Skeletal muscle satellite cell (primary cell): ENCODE measurements at regions not wholly inside any gene's neighbourhood (a gene's known extent, or its start where the extent isn't known, plus 50 kb on each side); places are given as distances from the start of the nearest gene placed in this dataset.
"Not testable (repeated sequence)": the region's sequence is repeated elsewhere in the genome, so short reads cannot be mapped to it uniquely, and the experiment has no call there.

Experiments
- H3K27me3 ChIP-seq: 2 replicates; pipeline ENCODE4 v1.7.0; 2013; ENCODE audit warnings: low read length; ENCODE audit not compliant: control insufficient read depth, insufficient read depth
- H3K36me3 ChIP-seq: 2 replicates; pipeline ENCODE4 v1.7.0; 2013; ENCODE audit warnings: mild to moderate bottlenecking, control low read depth, low read length; ENCODE audit not compliant: insufficient read depth
- H3K4me1 ChIP-seq: 2 replicates; pipeline ENCODE4 v1.7.0; 2013; ENCODE audit warnings: low read length; ENCODE audit not compliant: control insufficient read depth, insufficient read depth
- H3K4me2 ChIP-seq: 2 replicates; pipeline ENCODE4 v1.7.0; 2013; ENCODE audit warnings: mild to moderate bottlenecking, low read length
- H3K4me3 ChIP-seq: 2 replicates; pipeline ENCODE4 v1.7.0; 2013; ENCODE audit warnings: low read length
- H3K9ac ChIP-seq: 2 replicates; pipeline ENCODE4 v1.7.0; 2013; ENCODE audit warnings: mild to moderate bottlenecking, low read depth, low read length, moderate library complexity
- H3K9me3 ChIP-seq: replicated peaks from 2 replicates; pipeline ENCODE4 v1.7.0; 2013; ENCODE audit warnings: mild to moderate bottlenecking, control low read depth, low read length

GRCh38 chr11:103812680-103813079 lies 223.8 kb upstream of the DDI1 start:
- Histone ChIP-seq H3K9me3 (no peaks in the 10 kb centered on the region), H3K4me2 (no peak overlapping the region), H3K4me3 (no peak overlapping the region), H3K27me3 (no peaks in the 10 kb centered on the region), H3K4me1 (no peaks in the 10 kb centered on the region), H3K9ac (no peak overlapping the region), H3K36me3 (no peaks in the 10 kb centered on the region)

GRCh38 chr11:103820345-103820744 lies 216.1 kb upstream of the DDI1 start:
- H3K36me3 ChIP-seq, H3K4me2 ChIP-seq, H3K9me3 ChIP-seq, H3K4me1 ChIP-seq, H3K27me3 ChIP-seq, H3K4me3 ChIP-seq, H3K9ac ChIP-seq: not testable (repeated sequence)

GRCh38 chr11:103824116-103824515 lies 212.3 kb upstream of the DDI1 start:
- Histone ChIP-seq H3K4me3 (no peak overlapping the region), H3K9me3 (no peaks in the 10 kb centered on the region), H3K27me3 (no peaks in the 10 kb centered on the region), H3K4me2 (no peak overlapping the region), H3K36me3 (no peaks in the 10 kb centered on the region), H3K4me1 (no peaks in the 10 kb centered on the region), H3K9ac (no peak overlapping the region)

- Histone ChIP-seq H3K4me3 (no peak overlapping the region), H3K4me1 (no peaks in the 10 kb centered on the region), H3K36me3 (no peaks in the 10 kb centered on the region), H3K4me2 (no peak overlapping the region), H3K27me3 (no peaks in the 10 kb centered on the region), H3K9me3 (no peaks in the 10 kb centered on the region), H3K9ac (no peak overlapping the region)
Measured at GRCh38 chr11:103825469-103825868, 211.0 kb upstream of the DDI1 start.

- no peaks in the 10 kb centered on the region for H3K4me1 ChIP-seq
- H3K9ac ChIP-seq: no peak overlapping the region
- no peaks in the 10 kb centered on the region for H3K27me3 ChIP-seq
- H3K9me3 ChIP-seq: no peaks in the 10 kb centered on the region
- no peak overlapping the region for H3K4me2 ChIP-seq
- no peaks in the 10 kb centered on the region for H3K36me3 ChIP-seq
- no peak overlapping the region for H3K4me3 ChIP-seq
Measured at GRCh38 chr11:103826856-103827255, 209.6 kb upstream of the DDI1 start.

GRCh38 chr11:103829596-103829995 lies 206.8 kb upstream of the DDI1 start:
- H3K9ac ChIP-seq: no peak overlapping the region

GRCh38 chr11:103830205-103830604 lies 206.2 kb upstream of the DDI1 start:
- Histone ChIP-seq H3K36me3 (no peaks in the 10 kb centered on the region), H3K27me3 (no peaks in the 10 kb centered on the region), H3K4me3 (no peak overlapping the region), H3K9me3 (no peaks in the 10 kb centered on the region), H3K4me2 (no peak overlapping the region), H3K9ac (no peak overlapping the region), H3K4me1 (no peaks in the 10 kb centered on the region)

More at GRCh38 chr11:103829596-103829995, 206.8 kb upstream of the DDI1 start:
- H3K4me2 ChIP-seq: no peak overlapping the region
- no peaks in the 10 kb centered on the region for H3K27me3 ChIP-seq
- H3K9me3 ChIP-seq: no peaks in the 10 kb centered on the region
- no peaks in the 10 kb centered on the region for H3K36me3 ChIP-seq
- no peak overlapping the region for H3K4me3 ChIP-seq
- H3K4me1 ChIP-seq: no peaks in the 10 kb centered on the region

GRCh38 chr11:103832762-103833161 lies 203.7 kb upstream of the DDI1 start:
- H3K4me2 ChIP-seq: no peak overlapping the region
- H3K4me3 ChIP-seq: no peak overlapping the region
- no peaks in the 10 kb centered on the region for H3K9me3 ChIP-seq
- no peaks in the 10 kb centered on the region for H3K4me1 ChIP-seq
- H3K36me3 ChIP-seq: no peaks in the 10 kb centered on the region
- H3K9ac ChIP-seq: no peak overlapping the region
- no peaks in the 10 kb centered on the region for H3K27me3 ChIP-seq

- Histone ChIP-seq H3K4me1 (no peaks in the 10 kb centered on the region), H3K36me3 (no peaks in the 10 kb centered on the region), H3K4me3 (no peak overlapping the region), H3K9me3 (no peaks in the 10 kb centered on the region), H3K9ac (no peak overlapping the region), H3K4me2 (no peak overlapping the region), H3K27me3 (no peaks in the 10 kb centered on the region)
Measured at GRCh38 chr11:103842191-103842590, 194.2 kb upstream of the DDI1 start.

GRCh38 chr11:103842795-103843194 lies 193.6 kb upstream of the DDI1 start:
- Histone ChIP-seq H3K9ac (no peak overlapping the region), H3K36me3 (no peaks in the 10 kb centered on the region), H3K9me3 (no peaks in the 10 kb centered on the region), H3K27me3 (no peaks in the 10 kb centered on the region), H3K4me2 (no peak overlapping the region), H3K4me3 (no peak overlapping the region), H3K4me1 (no peaks in the 10 kb centered on the region)

- no peak overlapping the region for H3K4me2 ChIP-seq
- H3K4me1 ChIP-seq: no peaks in the 10 kb centered on the region
- H3K27me3 ChIP-seq: no peaks in the 10 kb centered on the region
- no peaks in the 10 kb centered on the region for H3K9me3 ChIP-seq
- no peaks in the 10 kb centered on the region for H3K36me3 ChIP-seq
- no peak overlapping the region for H3K4me3 ChIP-seq
- no peak overlapping the region for H3K9ac ChIP-seq
Measured at GRCh38 chr11:103844327-103845215, 191.9 kb upstream of the DDI1 start.

GRCh38 chr11:103845331-103845730 lies 191.1 kb upstream of the DDI1 start:
- no peak overlapping the region for H3K9ac ChIP-seq
- H3K36me3 ChIP-seq: no peaks in the 10 kb centered on the region
- no peak overlapping the region for H3K4me2 ChIP-seq
- H3K4me3 ChIP-seq: no peak overlapping the region
- no peaks in the 10 kb centered on the region for H3K4me1 ChIP-seq
- no peaks in the 10 kb centered on the region for H3K9me3 ChIP-seq
- H3K27me3 ChIP-seq: peaks cover 2% of the 10 kb centered on the region
